ENCODE measurements at regions not wholly inside any gene's neighbourhood (a gene's known extent, or its start where the extent isn't known, plus 50 kb on each side); places are given as distances from the start of the nearest gene placed in this dataset.

DNA sequence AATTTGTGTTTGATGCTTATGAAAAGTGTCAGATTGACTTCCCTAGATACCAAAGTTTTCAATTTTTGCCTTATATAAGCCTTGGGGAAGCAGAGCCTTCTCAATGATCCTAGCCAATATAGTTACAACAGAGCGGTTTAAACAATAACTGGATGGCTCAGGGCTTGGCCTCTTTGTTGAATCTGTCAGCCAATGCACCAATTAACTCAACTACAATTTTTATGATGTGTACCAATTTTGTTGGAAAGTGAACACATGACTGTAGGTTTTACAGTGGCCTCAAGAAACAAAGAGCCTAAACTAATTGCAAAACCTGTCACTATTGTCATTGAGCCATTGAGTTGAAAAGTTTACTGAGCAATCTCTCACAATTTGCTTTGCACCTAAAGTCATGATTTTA lies 71.6 kb upstream of the RGS18 start:
- Histone ChIP-seq H2AFZ (ENCODE audit: control insufficient read depth, low read depth, low read length) (no peak overlapping the region), H3K9ac (ENCODE audit: control insufficient read depth, insufficient read depth, low read length) (no peak overlapping the region), H3K4me2 (ENCODE audit: control insufficient read depth, insufficient read depth) (no peak overlapping the region), H3K27me3 (replicated peaks in 1 of 2; ENCODE audit: control insufficient read depth in 2 of 2, insufficient read depth in 2 of 2, low read length in 1 of 2) (no peaks in the 10 kb centered on the region), H3K4me3 (no peak overlapping the region), H3K4me1 (ENCODE audit: control insufficient read depth, insufficient read depth, low read length) (no peaks in the 10 kb centered on the region), H3K27ac (ENCODE audit: control insufficient read depth, insufficient read depth) (no peak overlapping the region), H4K20me1 (ENCODE audit: control insufficient read depth, insufficient read depth) (no peaks in the 10 kb centered on the region), H3K79me2 (ENCODE audit: control insufficient read depth, insufficient read depth, low read length) (no peaks in the 10 kb centered on the region), H3K9me3 (replicated peaks; ENCODE audit: control insufficient read depth, insufficient read depth, low read length) (no peaks in the 10 kb centered on the region), H3K36me3 (ENCODE audit: control insufficient read depth in 2 of 2, insufficient read depth in 2 of 2, low read length in 1 of 2) (no peaks in the 10 kb centered on the region)
- intact Hi-C loops (cut with micrococcal nuclease; ENCODE audit: unreplicated experiment) (no loop called here), in situ Hi-C loops (cut with MboI) (no loop called here)
- no peak for TF ChIP-seq BMI1 (IDR thresholded peaks at IDR 0.05; ENCODE audit: borderline replicate concordance)
- no peak for TF ChIP-seq MXI1 (IDR thresholded peaks at IDR 0.05; ENCODE audit: low read depth, low read length)
- TF ChIP-seq TCF3 (IDR thresholded peaks at IDR 0.05; ENCODE audit: borderline replicate concordance, insufficient read depth, low read depth, low read length): no peak
- TF ChIP-seq PKNOX1 (IDR thresholded peaks at IDR 0.05): no peak
- no peak for TF ChIP-seq STAT1 (conservative IDR thresholded peaks at IDR 0.05)
- no peak for TF ChIP-seq SUZ12 (IDR thresholded peaks at IDR 0.05; ENCODE audit: unreplicated experiment)
- TF ChIP-seq YY1 (IDR thresholded peaks at IDR 0.05; ENCODE audit: low read depth, low read length): no peak
- TF ChIP-seq MYC (IDR thresholded peaks at IDR 0.05; ENCODE audit: insufficient read depth, insufficient read length, insufficient replicate concordance, low read length, severe bottlenecking): no peak
- TF ChIP-seq, protein P1, sequence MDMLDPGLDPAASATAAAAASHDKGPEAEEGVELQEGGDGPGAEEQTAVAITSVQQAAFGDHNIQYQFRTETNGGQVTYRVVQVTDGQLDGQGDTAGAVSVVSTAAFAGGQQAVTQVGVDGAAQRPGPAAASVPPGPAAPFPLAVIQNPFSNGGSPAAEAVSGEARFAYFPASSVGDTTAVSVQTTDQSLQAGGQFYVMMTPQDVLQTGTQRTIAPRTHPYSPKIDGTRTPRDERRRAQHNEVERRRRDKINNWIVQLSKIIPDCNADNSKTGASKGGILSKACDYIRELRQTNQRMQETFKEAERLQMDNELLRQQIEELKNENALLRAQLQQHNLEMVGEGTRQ (IDR thresholded peaks at IDR 0.05; ENCODE audit: borderline replicate concordance, low read depth, low read length): no peak
- no peak for TF ChIP-seq FOXK2 (IDR thresholded peaks at IDR 0.05)
- no peak for TF ChIP-seq ZNF592 (IDR thresholded peaks at IDR 0.05)
- TF ChIP-seq LARP7 (IDR thresholded peaks at IDR 0.05): no peak
- TF ChIP-seq SIX5 (IDR thresholded peaks at IDR 0.05; ENCODE audit: low read depth, low read length, severe bottlenecking): no peak
- TF ChIP-seq BACH1 (IDR thresholded peaks at IDR 0.05; ENCODE audit: borderline replicate concordance): no peak
- TF ChIP-seq SREBF2 (IDR thresholded peaks at IDR 0.05; ENCODE audit: low read length): no peak
- TF ChIP-seq ZNF207 (IDR thresholded peaks at IDR 0.05; ENCODE audit: borderline replicate concordance): no peak
- TF ChIP-seq NFYB (IDR thresholded peaks at IDR 0.05; ENCODE audit: insufficient read depth, low read depth, low read length): no peak
- TF ChIP-seq E2F4 (IDR thresholded peaks at IDR 0.05; ENCODE audit: low read depth, low read length): no peak
- ChIA-PET POLR2A (no interaction called here), CTCF (no interaction called here), RAD21 (ENCODE audit: unreplicated experiment) (no interaction called here), SMC1A (ENCODE audit: uncharacterized antibody, unreplicated experiment) (no interaction called here)
- 19% methylated on average over 1 of the region's 1 CpG for WGBS (ENCODE audit: insufficient coverage, insufficient replicate concordance, low lambda C conversion rate, missing lambda C conversion rate)
- no peak for DNase-seq (ENCODE audit: low read depth, low spot score)
- BruUV-seq (replicated peaks): no TSS peak
- FAIRE-seq: no peak
- no peak for ATAC-seq

All from GM12878 (cell line).